ENCODE measurements at regions not wholly inside any gene's neighbourhood (a gene's known extent, or its start where the extent isn't known, plus 50 kb on each side); places are given as distances from the start of the nearest gene placed in this dataset.
"Not testable (repeated sequence)": the region's sequence is repeated elsewhere in the genome, so short reads cannot be mapped to it uniquely, and the experiment has no call there.

DNA sequence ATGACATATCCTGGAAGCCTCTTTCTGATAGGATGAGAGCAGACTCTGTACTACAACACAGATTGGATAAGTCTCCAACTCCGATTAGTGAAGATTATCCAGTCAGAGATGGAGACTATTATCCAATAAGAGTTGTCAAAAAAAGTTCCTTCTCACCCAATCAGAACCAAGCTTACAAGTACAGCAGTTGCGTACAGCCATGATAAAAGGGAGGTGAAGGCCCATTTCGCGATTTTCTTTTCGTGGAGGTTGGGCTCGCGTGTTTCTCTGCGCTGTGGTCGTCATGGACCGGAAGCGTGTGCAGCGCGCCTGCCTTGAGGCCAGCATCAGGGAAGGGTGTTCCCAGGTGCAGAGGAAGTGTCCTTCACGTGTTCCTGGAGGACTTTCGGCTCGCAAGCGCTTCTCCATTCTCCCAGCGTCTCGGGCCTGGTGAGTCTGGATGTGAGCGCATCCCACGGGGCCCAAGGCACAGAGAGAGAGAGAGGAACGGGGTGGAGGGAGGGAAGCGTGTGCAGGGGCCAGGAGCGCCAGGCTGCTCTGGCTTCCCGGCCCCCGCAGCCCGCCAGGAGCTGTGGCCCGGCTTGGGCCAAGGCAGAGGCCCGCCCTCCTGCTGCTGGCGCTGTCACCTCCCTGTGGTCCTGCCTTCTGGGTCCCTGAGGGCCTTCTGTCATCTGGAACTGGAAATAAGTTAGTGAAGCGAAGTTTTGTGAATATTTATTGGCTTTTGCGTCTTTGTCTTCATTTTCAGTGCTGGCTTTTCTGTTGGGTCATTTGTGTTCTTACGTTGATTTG, 53.9 kb downstream of the CDRT15L2 start:
- not testable (repeated sequence) for H3K4me3 ChIP-seq; H3K27ac ChIP-seq; DNase-seq; ATAC-seq (ENCODE audit: low FRiP score in 2 of 2); H3K27me3 ChIP-seq; H3K36me3 ChIP-seq; H3K4me1 ChIP-seq; H3K9me3 ChIP-seq
- WGBS, 2 donors = 92% methylated on average over 30 to 33 of the region's 33 CpGs

DNA sequence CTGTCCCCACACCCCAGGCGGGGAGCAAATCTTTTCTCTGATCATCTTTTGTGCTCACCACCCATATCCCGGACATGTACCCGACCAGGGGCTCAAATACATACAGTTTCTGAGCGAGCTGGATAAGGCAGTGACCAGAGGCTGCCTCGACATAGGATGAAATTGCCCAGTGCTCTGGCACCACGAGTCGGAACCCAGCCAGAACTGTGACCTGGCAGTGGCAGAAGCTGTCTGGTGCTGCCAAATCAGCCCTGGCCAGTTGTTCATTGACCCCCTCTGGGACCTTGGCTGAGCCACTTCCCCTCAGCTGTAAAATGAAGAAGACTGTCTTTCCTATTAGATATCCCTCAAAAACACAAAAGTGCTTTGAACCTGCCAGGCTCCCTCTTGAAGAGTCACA, 60.6 kb downstream of the CDRT15L2 start:
- not testable (repeated sequence) for ATAC-seq (ENCODE audit: low FRiP score in 2 of 2); H3K4me1 ChIP-seq; H3K4me3 ChIP-seq; DNase-seq; H3K36me3 ChIP-seq; H3K9me3 ChIP-seq; H3K27ac ChIP-seq; H3K27me3 ChIP-seq
- WGBS, 2 donors = 81% methylated on average over 7 of the region's 7 CpGs; no CpG with 5 or more reads in 1 of the 2 donors

- TF ChIP-seq, protein P1, sequence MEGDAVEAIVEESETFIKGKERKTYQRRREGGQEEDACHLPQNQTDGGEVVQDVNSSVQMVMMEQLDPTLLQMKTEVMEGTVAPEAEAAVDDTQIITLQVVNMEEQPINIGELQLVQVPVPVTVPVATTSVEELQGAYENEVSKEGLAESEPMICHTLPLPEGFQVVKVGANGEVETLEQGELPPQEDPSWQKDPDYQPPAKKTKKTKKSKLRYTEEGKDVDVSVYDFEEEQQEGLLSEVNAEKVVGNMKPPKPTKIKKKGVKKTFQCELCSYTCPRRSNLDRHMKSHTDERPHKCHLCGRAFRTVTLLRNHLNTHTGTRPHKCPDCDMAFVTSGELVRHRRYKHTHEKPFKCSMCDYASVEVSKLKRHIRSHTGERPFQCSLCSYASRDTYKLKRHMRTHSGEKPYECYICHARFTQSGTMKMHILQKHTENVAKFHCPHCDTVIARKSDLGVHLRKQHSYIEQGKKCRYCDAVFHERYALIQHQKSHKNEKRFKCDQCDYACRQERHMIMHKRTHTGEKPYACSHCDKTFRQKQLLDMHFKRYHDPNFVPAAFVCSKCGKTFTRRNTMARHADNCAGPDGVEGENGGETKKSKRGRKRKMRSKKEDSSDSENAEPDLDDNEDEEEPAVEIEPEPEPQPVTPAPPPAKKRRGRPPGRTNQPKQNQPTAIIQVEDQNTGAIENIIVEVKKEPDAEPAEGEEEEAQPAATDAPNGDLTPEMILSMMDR (IDR thresholded peaks at IDR 0.05) = peak in 5 of 6 experiments; percentile 13 to 45 (median 25)
- not testable (repeated sequence) for DNase-seq, H3K4me3 ChIP-seq, H3K36me3 ChIP-seq, H3K27ac ChIP-seq, H3K4me1 ChIP-seq, H3K9me3 ChIP-seq, H3K27me3 ChIP-seq
- 37 to 40% methylated on average over 11 to 13 of the region's 13 CpGs for WGBS, 2 donors
- peak; percentile 83 to 88 for ATAC-seq (ENCODE audit: low FRiP score in 2 of 2)
Observed at GRCh38 chr17:20646661-20647272, 67.2 kb downstream of the CDRT15L2 start.

DNA sequence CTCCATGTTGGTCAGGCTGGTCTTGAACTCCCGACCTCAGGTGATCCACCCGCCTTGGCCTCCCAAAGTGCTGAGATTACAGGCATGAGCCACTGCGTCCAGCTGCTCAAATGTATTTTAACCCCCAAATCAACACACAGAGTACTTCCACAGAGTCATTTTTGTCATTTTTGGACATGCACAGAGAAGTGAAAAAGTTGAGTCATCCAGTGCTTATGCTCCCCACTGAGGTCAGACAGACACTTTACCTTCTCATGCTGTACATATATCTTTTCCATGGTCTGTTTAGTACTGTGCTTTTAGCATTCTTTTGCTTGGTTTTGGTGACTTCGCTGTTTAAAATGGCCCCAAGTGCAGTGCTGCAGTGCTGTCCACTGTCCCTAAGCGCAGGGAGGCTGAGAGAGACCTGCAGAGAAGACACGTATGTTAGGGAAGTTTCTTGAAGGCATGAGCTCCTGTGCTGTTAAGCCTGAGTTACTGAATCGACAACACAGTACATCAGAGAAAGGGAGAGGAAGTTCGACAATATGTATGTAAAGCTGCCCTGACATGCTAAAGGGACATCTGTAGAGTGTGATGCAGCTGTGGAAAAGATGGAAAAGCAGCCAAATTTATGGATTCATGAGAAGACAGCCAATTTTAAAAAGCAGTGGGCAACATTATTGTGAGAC, 69.7 kb downstream of the CDRT15L2 start:
- not testable (repeated sequence) for DNase-seq; H3K27ac ChIP-seq; H3K4me3 ChIP-seq; H3K27me3 ChIP-seq; ATAC-seq (ENCODE audit: low FRiP score in 2 of 2); H3K36me3 ChIP-seq; H3K9me3 ChIP-seq; H3K4me1 ChIP-seq
- WGBS, 2 donors = 77 to 89% methylated on average over 8 of the region's 8 CpGs

GRCh38 chr17:20651022-20651421, 71.5 kb downstream of the CDRT15L2 start:
- not testable (repeated sequence) for ATAC-seq (ENCODE audit: low FRiP score in 2 of 2); H3K9me3 ChIP-seq; DNase-seq; H3K27ac ChIP-seq; H3K27me3 ChIP-seq; H3K36me3 ChIP-seq; H3K4me1 ChIP-seq; H3K4me3 ChIP-seq
- WGBS, 2 donors = 63 to 89% methylated on average over 7 to 8 of the region's 8 CpGs

DNA sequence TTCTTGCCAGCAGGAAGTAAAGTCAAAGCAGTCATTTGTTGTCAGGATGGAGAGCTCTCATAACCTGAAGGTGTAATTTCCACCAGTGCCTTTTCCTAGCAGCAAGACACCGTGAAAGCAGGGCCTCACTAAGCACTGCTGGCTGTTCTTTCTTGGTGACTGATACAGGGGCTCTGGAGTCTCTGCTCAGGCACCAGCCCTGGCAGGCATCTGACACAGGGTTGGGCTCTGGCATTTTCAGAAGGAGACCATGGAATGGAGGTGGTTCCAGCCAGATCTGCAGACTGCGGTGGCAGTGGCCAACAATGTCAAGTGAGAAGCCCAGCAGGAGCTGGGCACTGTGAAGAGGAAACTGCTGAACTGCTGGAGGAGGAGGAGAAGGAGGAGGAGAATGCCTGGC, 72.2 kb downstream of the CDRT15L2 start:
- H3K4me3 ChIP-seq; DNase-seq; ATAC-seq (ENCODE audit: low FRiP score in 2 of 2); H3K36me3 ChIP-seq; H3K27me3 ChIP-seq; H3K9me3 ChIP-seq; H3K4me1 ChIP-seq; H3K27ac ChIP-seq: not testable (repeated sequence)
- 44 to 58% methylated on average over 2 of the region's 2 CpGs for WGBS, 2 donors

GRCh38 chr17:20653391-20653790, 73.9 kb downstream of the CDRT15L2 start:
- ATAC-seq (ENCODE audit: low FRiP score in 2 of 2); H3K4me3 ChIP-seq; H3K27me3 ChIP-seq; H3K36me3 ChIP-seq; H3K9me3 ChIP-seq; H3K4me1 ChIP-seq; DNase-seq; H3K27ac ChIP-seq: not testable (repeated sequence)
- WGBS, 2 donors = 60 to 80% methylated on average over 1 to 2 of the region's 5 CpGs

DNA sequence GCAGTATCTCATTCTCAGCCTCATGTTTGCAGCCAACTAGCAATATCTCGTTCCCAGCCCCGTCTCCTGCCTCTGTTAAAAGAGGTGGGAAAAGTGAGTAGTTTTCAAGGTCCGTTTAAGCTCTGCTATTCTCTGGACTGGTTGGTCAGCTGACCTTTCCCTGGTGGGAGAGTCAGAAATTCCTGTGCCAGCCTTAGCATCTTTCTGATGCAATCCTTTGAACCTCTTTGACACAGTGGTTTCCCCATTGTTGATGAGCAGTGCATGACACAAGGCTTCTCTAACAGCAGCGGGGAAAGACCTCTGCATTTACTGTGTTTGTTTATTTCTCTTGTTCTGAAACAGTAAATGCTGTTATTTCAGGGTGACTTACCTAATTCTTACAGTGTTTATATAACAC, 74.6 kb downstream of the CDRT15L2 start:
- H3K27ac ChIP-seq; H3K9me3 ChIP-seq; ATAC-seq (ENCODE audit: low FRiP score in 2 of 2); H3K4me1 ChIP-seq; H3K4me3 ChIP-seq; DNase-seq; H3K36me3 ChIP-seq; H3K27me3 ChIP-seq: not testable (repeated sequence)
- WGBS, 2 donors = 67 to 69% methylated on average over 3 to 4 of the region's 4 CpGs

DNA sequence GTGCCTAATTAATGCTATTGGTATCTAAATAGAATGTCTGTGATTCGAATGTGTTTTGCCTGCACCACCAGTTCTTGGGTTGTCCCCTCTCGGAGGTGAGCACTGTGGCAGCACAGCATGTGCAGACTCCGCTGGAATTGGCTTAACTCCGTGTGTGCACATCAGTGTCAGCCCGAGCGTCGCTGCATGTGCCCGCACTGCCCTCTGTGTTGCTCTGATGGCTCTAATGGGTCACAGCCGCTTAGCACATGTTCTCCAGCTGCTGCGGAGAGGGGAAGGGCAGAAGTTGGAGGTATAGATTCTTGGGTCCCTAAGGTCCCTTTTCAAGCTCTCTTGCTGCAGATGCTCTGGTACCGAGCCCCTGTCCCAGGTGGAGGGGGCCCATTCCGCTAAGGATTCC, 75.1 kb downstream of the CDRT15L2 start:
- H3K27me3 ChIP-seq; H3K27ac ChIP-seq; H3K36me3 ChIP-seq; H3K4me3 ChIP-seq; H3K9me3 ChIP-seq; DNase-seq; H3K4me1 ChIP-seq; ATAC-seq (ENCODE audit: low FRiP score in 2 of 2): not testable (repeated sequence)
- 76 to 87% methylated on average over 3 to 7 of the region's 12 CpGs for WGBS, 2 donors

DNA sequence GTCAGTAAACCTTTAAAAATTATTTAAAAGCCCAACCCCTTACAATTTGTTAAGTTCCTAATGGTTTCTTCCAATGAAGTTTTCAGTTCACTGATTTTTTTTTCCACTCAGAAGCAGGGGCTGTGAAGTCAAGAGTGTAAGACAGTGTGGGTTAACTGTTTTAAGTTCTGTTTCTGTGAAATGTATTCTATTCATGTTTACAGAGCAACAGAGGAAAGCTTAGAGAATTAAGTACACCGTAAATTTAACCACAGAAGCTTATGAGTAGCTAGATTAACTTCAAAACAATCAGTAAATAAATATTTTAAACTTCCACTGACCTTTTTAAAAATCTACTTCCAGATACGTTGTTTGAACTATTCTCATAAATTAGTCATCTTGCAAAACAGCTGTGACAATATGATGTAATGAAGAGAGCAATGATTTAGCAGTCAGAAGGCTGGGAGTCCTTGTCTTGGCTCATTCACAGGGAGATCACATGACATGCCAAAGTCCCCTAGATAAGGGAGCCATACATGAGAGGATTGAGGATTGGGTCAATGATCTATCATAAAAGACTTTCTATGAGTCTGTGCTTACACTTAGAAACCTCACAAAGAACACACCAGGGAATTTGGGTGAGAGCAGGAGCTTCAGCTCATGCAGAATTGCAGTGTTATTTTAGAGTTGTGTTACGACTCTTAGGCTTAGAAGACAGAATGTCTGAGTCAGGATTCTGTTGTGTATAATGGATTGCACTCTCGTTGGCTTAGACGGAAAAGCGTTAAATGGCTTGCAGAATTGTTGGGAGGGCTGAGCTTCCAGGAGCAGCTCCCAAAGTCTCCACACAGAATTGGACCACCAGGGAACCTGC, 85.8 kb downstream of the CDRT15L2 start:
- not testable (repeated sequence) for DNase-seq, H3K36me3 ChIP-seq
- 33 to 39% methylated on average over 3 of the region's 6 CpGs for WGBS, 2 donors

DNA sequence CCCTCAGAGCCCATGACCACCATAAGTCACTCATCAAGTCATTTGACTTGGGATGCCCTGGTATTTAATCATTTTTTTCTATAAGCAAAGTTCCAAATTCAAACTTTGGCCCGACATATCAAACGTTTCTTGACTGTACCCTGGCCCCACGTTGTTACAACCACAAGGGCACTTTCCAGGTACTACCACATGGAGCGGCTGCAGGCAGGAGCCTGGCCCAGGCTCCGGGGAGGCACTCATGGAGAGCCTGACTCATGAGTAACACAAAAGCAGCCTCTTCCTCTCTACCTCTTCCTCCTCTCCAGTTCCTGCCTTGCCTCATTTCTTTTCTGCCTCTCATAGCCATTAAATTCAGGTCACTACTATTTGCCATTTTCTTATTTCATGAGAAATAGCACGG, 87.2 kb downstream of the CDRT15L2 start:
- not testable (repeated sequence) for H3K27ac ChIP-seq, H3K9me3 ChIP-seq, H3K4me3 ChIP-seq, H3K4me1 ChIP-seq, H3K36me3 ChIP-seq, H3K27me3 ChIP-seq
- 61 to 89% methylated on average over 5 of the region's 6 CpGs for WGBS, 2 donors
- peak in 1 of 2 donors; percentile 15 for DNase-seq
- peak in 1 of 2 donors; percentile 78 for ATAC-seq (ENCODE audit: low FRiP score in 2 of 2)

More for the DNA sequence above, 85.8 kb downstream of the CDRT15L2 start:
- H3K9me3 ChIP-seq, H3K4me1 ChIP-seq, H3K27me3 ChIP-seq, H3K4me3 ChIP-seq, H3K27ac ChIP-seq: not testable (repeated sequence)
- peak in 1 of 2 donors; percentile 83 for ATAC-seq (ENCODE audit: low FRiP score in 2 of 2)

Data from upper lobe of left lung (tissue), 6 donors.